GM18502 (cell line): ENCODE measurements at regions not wholly inside any gene's neighbourhood (a gene's known extent, or its start where the extent isn't known, plus 50 kb on each side); places are given as distances from the start of the nearest gene placed in this dataset.

Source experiments
- ATAC-seq: cut with Tn5 transposase; IDR thresholded peaks from one replicate; pipeline ENCODE4 v1.9.1; 2021; ENCODE audit warnings: mild to moderate bottlenecking; ENCODE audit not compliant: unreplicated experiment, poor library complexity

DNA sequence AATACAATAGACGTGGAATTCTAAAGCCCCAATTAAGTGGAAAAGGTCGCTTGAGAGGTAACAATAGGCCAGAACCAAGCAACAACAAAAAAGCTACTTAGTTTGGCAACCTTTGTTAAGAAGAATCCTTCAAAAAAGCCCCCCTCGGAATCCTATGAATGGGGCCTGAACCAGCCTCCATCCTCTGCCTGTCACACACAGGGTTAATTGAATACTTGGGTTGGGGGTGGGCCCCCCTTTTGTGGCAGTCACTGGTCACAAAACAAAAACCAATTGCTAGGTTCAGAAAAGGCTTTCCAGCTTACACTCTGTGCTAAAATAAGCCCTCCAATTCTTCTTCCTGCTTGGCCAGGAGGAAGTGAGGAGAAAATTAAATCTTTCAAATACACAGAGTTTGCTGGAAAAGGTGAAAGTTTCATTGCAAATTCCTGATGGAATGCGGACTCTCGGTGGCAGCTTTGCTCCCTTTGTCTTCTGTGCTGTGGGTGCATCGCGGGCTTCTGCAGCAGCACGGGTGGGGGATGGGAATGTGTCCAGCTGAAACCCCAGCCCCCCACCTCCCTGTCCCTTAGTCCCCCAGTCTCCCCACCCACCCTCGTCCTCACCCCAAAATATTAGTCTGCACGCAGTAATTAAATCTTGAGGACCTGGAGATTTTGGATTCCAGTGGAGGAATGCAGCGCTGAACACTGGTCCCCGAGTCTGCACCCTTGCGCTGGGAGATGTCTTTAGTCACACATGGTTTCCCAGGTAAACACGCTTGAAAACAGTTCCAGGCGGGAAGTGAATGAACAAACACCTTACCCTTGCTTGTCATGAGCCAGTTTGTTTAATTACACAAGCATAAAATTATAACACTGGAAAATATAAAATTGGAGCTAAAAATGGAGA, 254.3 kb downstream of the SOX11 start:
- ATAC-seq, result no peak

- ATAC-seq, result no peak
Observed at GRCh38 chr2:5950736-5951135, 258.6 kb downstream of the SOX11 start.

DNA sequence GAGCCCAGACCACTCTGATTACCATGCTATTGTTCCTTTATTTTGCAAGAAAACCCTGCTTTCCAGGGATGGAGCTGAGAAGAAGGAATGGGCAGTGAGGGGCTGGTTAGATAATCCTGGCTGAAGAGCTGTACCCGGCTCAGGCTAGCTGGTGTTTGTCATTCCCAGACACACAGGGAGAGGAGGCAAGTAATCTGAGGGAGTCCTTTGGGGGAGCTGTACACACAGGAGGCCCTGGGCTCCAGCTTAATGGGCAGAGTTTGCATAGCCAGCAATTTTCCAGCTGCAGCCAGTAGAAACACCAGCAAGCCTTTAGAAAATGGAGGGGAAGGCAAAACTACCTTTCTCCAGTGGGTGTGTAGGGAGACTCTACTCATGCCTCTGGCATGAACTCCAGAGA, 259.3 kb downstream of the SOX11 start:
- no peak for ATAC-seq

DNA sequence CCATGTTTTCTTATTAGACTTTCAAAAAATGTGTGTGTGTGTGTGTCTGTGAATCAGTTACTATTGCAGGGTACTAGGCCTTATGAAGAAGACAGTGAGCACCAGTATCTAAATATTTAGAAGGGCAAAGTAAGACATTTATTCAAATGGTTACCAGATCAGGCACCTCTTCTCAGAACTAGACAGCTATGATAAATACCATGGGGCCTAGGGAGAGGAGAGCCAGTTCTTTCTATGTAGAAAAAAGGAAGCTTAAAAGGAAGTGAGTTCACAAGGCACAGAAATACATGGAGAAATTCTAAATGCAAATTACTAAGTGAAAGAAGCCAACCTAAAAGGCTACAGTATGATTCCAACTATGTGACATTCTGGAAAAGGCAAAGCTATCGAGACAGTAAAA, 261.3 kb downstream of the SOX11 start:
- ATAC-seq, result no peak

- no peak for ATAC-seq
Observed at GRCh38 chr2:5954509-5954908, 262.3 kb downstream of the SOX11 start.

DNA sequence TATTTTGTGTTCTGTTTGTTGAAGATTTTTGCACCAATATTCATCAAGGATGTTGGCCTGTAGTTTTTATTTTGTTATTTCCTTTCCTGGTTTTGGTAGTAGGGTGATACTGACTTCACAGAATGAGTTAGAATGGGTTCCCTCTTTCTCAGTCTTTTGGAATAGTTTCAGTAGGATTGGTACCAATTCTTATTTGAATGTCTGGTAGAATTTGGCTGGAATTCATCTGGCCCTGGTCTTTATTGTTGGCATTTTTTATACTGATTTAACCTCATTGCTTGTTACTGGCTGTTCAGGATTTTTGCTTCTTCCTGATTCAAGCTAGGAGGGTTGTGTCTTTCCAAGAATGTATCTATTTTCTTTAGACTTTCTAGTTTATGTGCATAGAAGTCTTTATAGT, 263.7 kb downstream of the SOX11 start:
- ATAC-seq, result no peak

GRCh38 chr2:5959836-5960820, 267.9 kb downstream of the SOX11 start:
- no peak for ATAC-seq

DNA sequence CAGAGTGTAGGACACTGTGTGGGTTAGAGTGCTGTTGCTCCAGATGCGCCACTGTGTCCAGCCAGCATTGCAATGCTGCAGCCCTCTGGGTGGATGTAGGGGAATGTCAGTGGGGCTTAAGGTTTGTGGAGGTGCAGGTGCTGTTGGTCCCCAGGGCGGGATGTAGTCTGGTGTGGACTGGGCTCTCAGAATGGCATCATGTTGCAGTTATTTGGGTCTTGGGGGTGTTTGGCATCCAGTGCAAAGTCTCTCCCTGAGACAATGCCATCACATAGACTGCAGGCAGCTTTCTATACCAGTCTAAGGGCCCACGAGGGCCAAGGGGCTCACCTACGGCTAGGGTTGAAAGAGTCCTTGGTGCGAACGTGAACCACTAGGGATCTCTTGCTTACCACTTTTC, 275.3 kb downstream of the SOX11 start:
- ATAC-seq, result no peak

- ATAC-seq, result no peak
Observed at GRCh38 chr2:5969303-5969702, 277.1 kb downstream of the SOX11 start.

DNA sequence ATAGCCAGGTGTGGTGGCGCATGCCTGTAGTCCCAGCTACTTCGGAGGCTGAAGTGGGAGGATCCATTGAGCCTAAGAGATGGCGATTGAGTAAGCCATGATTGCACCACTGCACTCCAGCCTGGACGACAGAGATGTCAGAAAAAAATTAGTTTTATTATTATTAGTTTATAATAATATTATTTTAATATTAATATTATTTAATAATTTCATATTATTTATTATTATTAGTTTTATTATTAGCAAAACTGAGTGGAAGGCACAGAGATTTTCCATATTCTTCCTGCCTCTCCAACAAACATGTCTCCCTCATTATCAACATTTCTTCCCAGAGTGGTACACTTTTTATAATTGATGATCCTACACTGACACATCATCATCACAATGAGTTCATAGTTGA, 278.2 kb downstream of the SOX11 start:
- ATAC-seq, result no peak

- no peak for ATAC-seq
Observed at GRCh38 chr2:5974477-5974876, 282.3 kb downstream of the SOX11 start.

- ATAC-seq, result no peak
Observed at GRCh38 chr2:5975401-5975800, 283.2 kb downstream of the SOX11 start.

DNA sequence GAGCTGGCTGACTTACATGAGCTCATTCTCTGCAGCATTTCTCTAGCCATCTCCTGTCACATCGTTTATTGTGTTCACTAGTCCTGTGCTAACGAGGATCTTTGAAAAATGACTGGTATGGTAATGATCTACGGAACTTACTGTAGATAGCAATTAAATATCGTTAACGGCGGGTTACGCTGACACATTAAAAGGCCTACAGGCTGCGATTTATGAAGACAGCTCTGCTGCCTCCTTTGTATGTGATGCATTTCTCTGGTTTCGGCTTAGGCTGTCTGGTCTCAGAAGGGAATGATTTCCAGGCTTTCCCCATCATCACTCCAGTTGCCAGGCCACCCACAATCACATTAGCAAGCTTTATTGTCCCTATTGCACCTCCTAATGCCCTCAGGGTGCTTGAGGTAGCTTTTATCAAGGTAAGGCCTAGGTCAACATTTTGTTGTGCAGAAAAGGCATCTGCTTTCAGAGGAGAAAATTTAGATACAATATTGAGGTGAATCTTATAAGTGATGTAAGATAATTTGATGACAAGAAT, 284.4 kb downstream of the SOX11 start:
- ATAC-seq, result no peak

DNA sequence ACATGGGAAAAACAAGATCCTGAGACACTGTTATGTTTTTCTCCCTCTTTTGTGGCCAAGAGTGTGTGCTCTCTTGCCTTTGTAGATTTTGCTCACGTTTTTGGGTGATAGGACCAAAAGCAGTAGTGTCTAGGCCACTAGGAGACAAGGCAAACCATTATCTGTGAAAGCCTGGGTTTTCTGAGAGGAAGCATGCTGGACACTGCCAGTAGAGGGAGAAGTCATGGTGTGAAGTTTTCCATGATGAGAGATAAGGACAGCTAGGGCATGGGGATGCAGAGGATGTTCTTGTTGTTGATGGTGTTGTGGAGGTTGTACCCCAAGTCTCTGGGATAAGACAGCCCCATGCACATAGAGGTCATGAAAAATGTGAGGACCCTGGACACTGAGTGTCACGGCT, 285.3 kb downstream of the SOX11 start:
- no peak for ATAC-seq

- no peak for ATAC-seq
Observed at GRCh38 chr2:5978131-5978751, 286.1 kb downstream of the SOX11 start.

- ATAC-seq, result no peak
Observed at GRCh38 chr2:5980450-5981190, 288.4 kb downstream of the SOX11 start.

DNA sequence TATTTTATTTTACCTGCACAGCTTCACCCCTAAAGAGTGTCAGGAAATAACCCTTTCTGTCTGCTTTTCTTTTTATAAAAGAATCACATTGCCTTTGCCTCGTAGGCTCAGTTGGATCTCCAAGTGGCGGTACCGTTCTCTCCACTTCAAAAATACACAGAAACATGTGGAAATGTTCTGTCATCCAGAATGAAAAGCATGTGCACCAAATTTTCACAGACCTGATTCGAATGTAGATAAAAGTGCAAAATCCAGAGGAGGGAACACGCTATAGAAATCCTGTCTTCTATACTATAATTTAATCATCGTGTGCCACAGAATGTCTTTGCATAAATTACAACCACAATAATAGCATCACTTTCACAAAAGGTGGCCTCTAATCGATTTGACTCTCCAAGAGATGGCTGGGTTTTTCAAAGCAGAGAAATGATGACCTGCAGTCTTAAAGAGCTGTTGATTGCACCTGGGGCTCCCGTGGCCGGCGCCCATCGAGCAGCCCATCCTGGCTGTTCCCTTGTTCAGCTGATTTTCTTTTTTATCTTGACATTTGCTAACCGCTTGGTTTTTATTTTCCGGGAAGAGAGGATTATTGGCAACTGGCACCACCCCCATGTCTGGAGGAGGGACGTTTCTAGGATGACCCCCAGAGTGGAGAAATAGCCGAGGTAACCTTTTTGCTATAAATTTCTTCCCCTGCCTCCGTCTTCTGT, 290.2 kb downstream of the SOX11 start:
- no peak for ATAC-seq

- ATAC-seq, result no peak
Observed at GRCh38 chr2:5982903-5983265, 290.7 kb downstream of the SOX11 start.

GRCh38 chr2:5983511-5984272, 291.5 kb downstream of the SOX11 start:
- ATAC-seq, result no peak
